Neural progenitor cell (in vitro differentiated cells): ENCODE measurements at regions not wholly inside any gene's neighbourhood (a gene's known extent, or its start where the extent isn't known, plus 50 kb on each side); places are given as distances from the start of the nearest gene placed in this dataset.

Experiments
- DNase-seq: peaks from one replicate; pipeline ENCODE4 v3.0.0-alpha.2; 2016; ENCODE audit warnings: low spot score
- H2AFZ ChIP-seq: fragments of 200-600 bp; sonication (generic); replicated peaks from 2 replicates; pipeline ENCODE4 v1.6.1; 2016; ENCODE audit warnings: antibody characterized with exemption
- H3F3A ChIP-seq: fragments of 200-600 bp; sonication (generic); 2 replicates; pipeline ENCODE4 v1.6.1; 2016; ENCODE audit warnings: antibody characterized with exemption, low read depth
- H3K27ac ChIP-seq: fragments of 200-600 bp; sonication (generic); 2 replicates; pipeline ENCODE4 v1.5.1; 2016; ENCODE audit warnings: mild to moderate bottlenecking
- H3K27me3 ChIP-seq: fragments of 200-600 bp; sonication (generic); 2 replicates; pipeline ENCODE4 v1.6.1; 2016; ENCODE audit warnings: mild to moderate bottlenecking, moderate library complexity
- H3K36me3 ChIP-seq: fragments of 200-600 bp; sonication (generic); 2 replicates; pipeline ENCODE4 v1.5.1; 2016
- H3K4me1 ChIP-seq: fragments of 200-600 bp; sonication (generic); 2 replicates; pipeline ENCODE4 v1.6.1; 2016; ENCODE audit warnings: mixed run types
- H3K4me2 ChIP-seq: fragments of 200-600 bp; sonication (generic); 2 replicates; pipeline ENCODE4 v1.6.1; 2016
- H3K4me3 ChIP-seq: fragments of 200-600 bp; sonication (generic); 2 replicates; pipeline ENCODE4 v1.5.1; 2016
- H3K79me2 ChIP-seq: fragments of 200-600 bp; sonication (generic); 2 replicates; pipeline ENCODE4 v1.6.1; 2016; ENCODE audit warnings: low read depth
- H3K9ac ChIP-seq: fragments of 200-600 bp; sonication (generic); 2 replicates; pipeline ENCODE4 v1.6.1; 2016
- H3K9me3 ChIP-seq: fragments of 200-600 bp; sonication (generic); 2 replicates; pipeline ENCODE4 v1.5.1; 2016; ENCODE audit warnings: low read depth
- H4K20me1 ChIP-seq: fragments of 200-600 bp; sonication (generic); 2 replicates; pipeline ENCODE4 v1.6.1; 2016; ENCODE audit warnings: low read depth
- H3K27ac Mint-ChIP-seq: 3 replicates; pipeline ENCODE4 v1.8.0; 2021; ENCODE audit warnings: mixed read lengths
- H3K27me3 Mint-ChIP-seq: 2 replicates; pipeline ENCODE4 v1.8.0; 2022; ENCODE audit warnings: low read depth, mild to moderate bottlenecking, inconsistent platforms, moderate library complexity, mixed read lengths; ENCODE audit not compliant: insufficient read depth
- H3K36me3 Mint-ChIP-seq: 3 replicates; pipeline ENCODE4 v1.8.0; 2021; ENCODE audit warnings: mixed read lengths
- H3K4me1 Mint-ChIP-seq: 3 replicates; pipeline ENCODE4 v1.8.0; 2021; ENCODE audit warnings: mixed read lengths
- H3K4me3 Mint-ChIP-seq: 3 replicates; pipeline ENCODE4 v1.8.0; 2021; ENCODE audit warnings: mild to moderate bottlenecking, moderate library complexity, mixed read lengths
- H3K9me3 Mint-ChIP-seq: 3 replicates; pipeline ENCODE4 v1.8.0; 2020; ENCODE audit warnings: mixed read lengths
- EZH2 ChIP-seq: fragments of 200-600 bp; sonication (generic); IDR thresholded peaks from 2 replicates; pipeline ENCODE4 v1.6.1; 2017; ENCODE audit warnings: antibody characterized with exemption, mild to moderate bottlenecking, moderate library complexity
- EZH2phosphoT487 ChIP-seq: fragments of 200-600 bp; sonication (generic); IDR thresholded peaks from 2 replicates; pipeline ENCODE4 v1.6.1; 2017; ENCODE audit warnings: antibody characterized with exemption
- TF ChIP-seq, protein P1 (sequence below): fragments of 200-600 bp; sonication (generic); IDR thresholded peaks from 2 replicates; pipeline ENCODE4 v1.5.1; 2017; ENCODE audit warnings: antibody characterized with exemption, mild to moderate bottlenecking

DNA sequence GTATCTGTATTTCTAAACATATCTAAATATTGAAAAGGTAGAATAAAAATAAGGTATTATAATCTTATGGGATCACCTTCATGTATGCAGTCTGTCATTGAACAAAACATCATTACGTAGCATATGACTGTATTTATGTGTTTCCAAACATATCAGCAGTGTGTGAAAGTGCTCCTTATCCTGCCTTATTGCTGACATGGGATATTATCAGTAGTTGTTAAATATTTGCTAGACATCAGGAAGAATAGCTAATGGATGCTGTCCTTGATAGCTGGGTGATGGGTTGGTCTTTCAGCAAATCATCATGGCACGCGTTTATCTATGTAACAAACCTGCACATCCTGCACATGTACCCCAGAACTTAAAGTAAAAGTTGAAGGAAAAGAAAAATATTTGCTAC is 59.1 kb upstream of the FAM20A start:
- no peaks in the 10 kb centered on the region for H3K36me3 ChIP-seq
- no peak for DNase-seq
- H4K20me1 ChIP-seq, result no peaks in the 10 kb centered on the region
- H3K9ac ChIP-seq, result no peak overlapping the region
- H2AFZ ChIP-seq, result no peak overlapping the region
- Mint-ChIP-seq H3K27ac (no peak overlapping the region), H3K27me3 (no peaks in the 10 kb centered on the region), H3K36me3 (no peaks in the 10 kb centered on the region), H3K4me1 (no peaks in the 10 kb centered on the region), H3K9me3 (peaks cover 2% of the 10 kb centered on the region), H3K4me3 (no peak overlapping the region)
- H3K27me3 ChIP-seq, result no peaks in the 10 kb centered on the region
- H3K27ac ChIP-seq, result no peak overlapping the region
- H3K79me2 ChIP-seq, result no peaks in the 10 kb centered on the region
- H3F3A ChIP-seq, result no peaks in the 10 kb centered on the region
- no peak overlapping the region for H3K4me2 ChIP-seq
- H3K4me3 ChIP-seq, result no peak overlapping the region
- TF ChIP-seq EZH2, result no peak
- H3K9me3 ChIP-seq, result no peaks in the 10 kb centered on the region
- H3K4me1 ChIP-seq, result no peaks in the 10 kb centered on the region

DNA sequence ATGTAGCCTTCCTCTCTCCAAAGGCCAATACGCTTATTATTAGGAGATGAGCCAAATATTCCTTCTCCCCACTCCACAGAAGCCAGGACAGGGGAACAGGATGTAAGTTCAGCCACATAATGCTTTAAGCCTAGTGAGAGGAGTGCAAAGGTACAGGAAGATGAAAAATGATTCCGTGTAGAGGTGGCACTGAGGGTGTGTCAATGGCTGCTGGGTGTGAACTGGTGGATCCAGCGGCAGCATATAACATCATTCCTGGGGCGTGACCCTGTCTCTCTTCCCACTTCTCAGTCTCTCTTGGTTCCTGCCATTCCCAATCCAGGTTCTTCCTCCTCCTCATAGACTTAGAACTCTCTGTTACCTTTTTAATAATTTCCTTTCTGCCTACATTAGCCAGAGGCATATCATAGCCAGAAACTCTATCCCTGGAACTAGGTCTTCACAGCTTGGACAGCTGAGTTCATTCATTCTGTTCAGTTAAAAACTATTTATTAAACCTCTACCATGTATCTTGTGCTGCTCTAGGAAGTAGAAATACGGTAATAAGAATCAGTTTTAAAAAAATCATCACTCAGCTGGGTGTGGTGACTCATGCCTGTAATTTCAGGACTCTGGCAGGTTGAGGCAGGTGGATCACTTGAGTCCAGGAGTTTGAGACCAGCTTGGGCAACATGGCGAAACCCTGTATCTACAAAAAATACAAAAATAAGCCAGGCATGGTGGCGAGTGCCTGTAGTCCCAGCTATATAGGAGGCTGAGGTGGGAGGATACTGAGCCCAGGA is 58.0 kb upstream of the FAM20A start:
- no peaks in the 10 kb centered on the region for H3K27me3 Mint-ChIP-seq
- no peaks in the 10 kb centered on the region for H3F3A ChIP-seq
- H3K79me2 ChIP-seq, result no peaks in the 10 kb centered on the region
- H2AFZ ChIP-seq, result no peak overlapping the region
- no peak for DNase-seq
- no peak overlapping the region for H3K4me2 ChIP-seq
- TF ChIP-seq EZH2 (no peak), EZH2phosphoT487 (no peak)
- TF ChIP-seq, protein P1, sequence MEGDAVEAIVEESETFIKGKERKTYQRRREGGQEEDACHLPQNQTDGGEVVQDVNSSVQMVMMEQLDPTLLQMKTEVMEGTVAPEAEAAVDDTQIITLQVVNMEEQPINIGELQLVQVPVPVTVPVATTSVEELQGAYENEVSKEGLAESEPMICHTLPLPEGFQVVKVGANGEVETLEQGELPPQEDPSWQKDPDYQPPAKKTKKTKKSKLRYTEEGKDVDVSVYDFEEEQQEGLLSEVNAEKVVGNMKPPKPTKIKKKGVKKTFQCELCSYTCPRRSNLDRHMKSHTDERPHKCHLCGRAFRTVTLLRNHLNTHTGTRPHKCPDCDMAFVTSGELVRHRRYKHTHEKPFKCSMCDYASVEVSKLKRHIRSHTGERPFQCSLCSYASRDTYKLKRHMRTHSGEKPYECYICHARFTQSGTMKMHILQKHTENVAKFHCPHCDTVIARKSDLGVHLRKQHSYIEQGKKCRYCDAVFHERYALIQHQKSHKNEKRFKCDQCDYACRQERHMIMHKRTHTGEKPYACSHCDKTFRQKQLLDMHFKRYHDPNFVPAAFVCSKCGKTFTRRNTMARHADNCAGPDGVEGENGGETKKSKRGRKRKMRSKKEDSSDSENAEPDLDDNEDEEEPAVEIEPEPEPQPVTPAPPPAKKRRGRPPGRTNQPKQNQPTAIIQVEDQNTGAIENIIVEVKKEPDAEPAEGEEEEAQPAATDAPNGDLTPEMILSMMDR, result no peak
- no peaks in the 10 kb centered on the region for H4K20me1 ChIP-seq
- H3K36me3 ChIP-seq, result no peaks in the 10 kb centered on the region
- H3K4me3 Mint-ChIP-seq, result no peak overlapping the region
- H3K9ac ChIP-seq, result no peak overlapping the region
- no peak overlapping the region for H3K27ac Mint-ChIP-seq
- H3K9me3 ChIP-seq, result no peaks in the 10 kb centered on the region
- no peak overlapping the region for H3K27ac ChIP-seq
- no peaks in the 10 kb centered on the region for H3K4me1 ChIP-seq
- H3K36me3 Mint-ChIP-seq, result no peaks in the 10 kb centered on the region
- H3K4me3 ChIP-seq, result no peak overlapping the region
- no peaks in the 10 kb centered on the region for H3K27me3 ChIP-seq
- H3K9me3 Mint-ChIP-seq, result peaks cover 2% of the 10 kb centered on the region
- no peaks in the 10 kb centered on the region for H3K4me1 Mint-ChIP-seq

DNA sequence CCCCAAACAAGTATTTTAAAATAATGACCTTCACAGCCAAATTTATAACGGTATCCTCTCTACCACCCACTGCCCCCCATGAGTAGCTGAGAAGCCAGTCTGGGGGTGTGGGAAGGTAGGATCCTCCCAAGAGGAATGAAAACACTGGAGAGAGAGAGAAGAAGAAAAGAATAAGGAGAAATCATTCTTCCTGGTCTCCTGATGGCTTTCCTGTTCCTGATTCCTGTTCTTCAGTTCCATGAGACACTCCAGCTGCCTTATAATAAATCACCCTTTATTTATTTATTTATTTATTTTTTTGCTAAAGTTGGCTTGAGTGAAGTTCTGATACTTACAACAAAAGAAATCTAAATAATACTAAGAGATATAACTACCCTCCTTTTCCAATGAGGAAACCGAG is 56.4 kb upstream of the FAM20A start:
- no peaks in the 10 kb centered on the region for H3K36me3 Mint-ChIP-seq

DNA sequence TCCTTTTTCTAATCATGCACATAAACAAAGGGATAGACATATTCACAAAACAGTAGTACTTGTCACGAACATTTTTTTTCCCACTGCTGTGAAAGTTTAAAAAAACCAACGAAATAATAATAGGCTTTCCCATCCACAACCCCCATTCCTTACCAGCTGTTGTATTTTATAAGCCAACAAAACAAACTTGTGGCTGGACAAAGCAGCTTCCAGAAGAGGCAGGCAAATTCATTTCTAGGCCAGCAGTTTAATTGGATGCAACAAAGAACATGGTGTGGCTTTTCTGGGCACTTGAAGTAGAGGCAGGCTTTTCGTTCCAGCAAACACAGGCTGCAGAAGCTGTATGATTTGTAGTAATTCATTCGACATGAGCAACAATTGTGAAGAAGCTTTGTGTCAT is 56.0 kb upstream of the FAM20A start:
- no peaks in the 10 kb centered on the region for H3K4me1 ChIP-seq
- no peak overlapping the region for H3K4me2 ChIP-seq
- no peaks in the 10 kb centered on the region for H3F3A ChIP-seq
- H3K79me2 ChIP-seq, result no peaks in the 10 kb centered on the region
- H3K27me3 ChIP-seq, result no peaks in the 10 kb centered on the region
- Mint-ChIP-seq H3K4me3 (no peak overlapping the region), H3K9me3 (peaks cover 2% of the 10 kb centered on the region), H3K27me3 (no peaks in the 10 kb centered on the region), H3K4me1 (no peaks in the 10 kb centered on the region), H3K36me3 (no peaks in the 10 kb centered on the region), H3K27ac (no peak overlapping the region)
- H3K27ac ChIP-seq, result no peak overlapping the region
- no peak for DNase-seq
- no peaks in the 10 kb centered on the region for H3K9me3 ChIP-seq
- H3K4me3 ChIP-seq, result no peak overlapping the region
- no peaks in the 10 kb centered on the region for H3K36me3 ChIP-seq
- TF ChIP-seq, protein P1, result no peak
- no peak for TF ChIP-seq EZH2phosphoT487
- no peak overlapping the region for H3K9ac ChIP-seq
- H2AFZ ChIP-seq, result no peak overlapping the region
- H4K20me1 ChIP-seq, result no peaks in the 10 kb centered on the region

More for the DNA sequence above, 56.4 kb upstream of the FAM20A start:
- no peak for DNase-seq
- Histone ChIP-seq H4K20me1 (no peaks in the 10 kb centered on the region), H3K4me3 (no peak overlapping the region), H3K27me3 (no peaks in the 10 kb centered on the region), H2AFZ (no peak overlapping the region), H3K36me3 (no peaks in the 10 kb centered on the region), H3F3A (no peaks in the 10 kb centered on the region), H3K4me1 (no peaks in the 10 kb centered on the region), H3K9me3 (no peaks in the 10 kb centered on the region), H3K4me2 (no peak overlapping the region), H3K27ac (no peak overlapping the region), H3K9ac (no peak overlapping the region), H3K79me2 (no peaks in the 10 kb centered on the region)
- TF ChIP-seq EZH2phosphoT487 (no peak), EZH2 (no peak)
- TF ChIP-seq, protein P1, result no peak
- Mint-ChIP-seq H3K9me3 (peaks cover 2% of the 10 kb centered on the region), H3K4me1 (no peaks in the 10 kb centered on the region), H3K27me3 (no peaks in the 10 kb centered on the region), H3K27ac (no peak overlapping the region), H3K4me3 (no peak overlapping the region)
